Small intestine (tissue), 7 donors: ENCODE measurements at regions not wholly inside any gene's neighbourhood (a gene's known extent, or its start where the extent isn't known, plus 50 kb on each side); places are given as distances from the start of the nearest gene placed in this dataset.

Experiments
- DNase-seq, 2 donors: peaks; one replicate each; pipeline versions ENCODE4 v3.0.0 to v3.0.0-alpha.2; 2013
- FAIRE-seq: peaks from 2 replicates; lab custom pipeline; 2012; peaks lifted over from hg19 to GRCh38; lab: Jason Lieb, UNC
- H3K27ac ChIP-seq, 3 donors: one replicate each; pipeline ENCODE4 v1.5.1; 2013; ENCODE audit warnings: low read length in 2 of 3, mild to moderate bottlenecking in 2 of 3, control low read depth in 1 of 3, inconsistent platforms in 1 of 3, low read depth in 1 of 3, moderate library complexity in 1 of 3
- H3K27me3 ChIP-seq, 3 donors: one replicate each; pipeline ENCODE4 v1.6.1; 2013; ENCODE audit warnings: low read length in 3 of 3, inconsistent platforms in 1 of 3; ENCODE audit not compliant: control insufficient read depth in 3 of 3, insufficient read depth in 3 of 3
- H3K36me3 ChIP-seq, 3 donors: one replicate each; pipeline ENCODE4 v1.6.1; 2013; ENCODE audit warnings: low read length in 3 of 3, inconsistent platforms in 1 of 3, low read depth in 1 of 3, mild to moderate bottlenecking in 1 of 3, moderate library complexity in 1 of 3; ENCODE audit not compliant: control insufficient read depth in 3 of 3, insufficient read depth in 2 of 3
- H3K4me1 ChIP-seq, 3 donors: one replicate each; pipeline ENCODE4 v1.6.1; 2013; ENCODE audit warnings: low read length in 2 of 3, inconsistent platforms in 1 of 3, low read depth in 1 of 3, mild to moderate bottlenecking in 1 of 3, moderate library complexity in 1 of 3; ENCODE audit not compliant: control insufficient read depth in 3 of 3, insufficient read depth in 2 of 3
- H3K4me3 ChIP-seq, 3 donors: one replicate each; pipeline ENCODE4 v1.5.1; 2013; ENCODE audit warnings: low read length in 3 of 3, control low read depth in 1 of 3, inconsistent platforms in 1 of 3, low read depth in 1 of 3, mild to moderate bottlenecking in 1 of 3, moderate library complexity in 1 of 3
- H3K9me3 ChIP-seq, 2 donors: one replicate each; pipeline ENCODE4 v1.6.1; 2013; ENCODE audit warnings: low read depth in 1 of 2, low read length in 1 of 2; ENCODE audit not compliant: control insufficient read depth in 2 of 2, insufficient read depth in 1 of 2
- WGBS, 3 donors: extraction: QIAGEN DNeasy Blood & Tissue Kit; methylation state at CpG; one replicate each; pipeline ENCODE4 v1.1.7; 2013; 5-methylcytosine and 5-hydroxymethylcytosine counted together
- donor health status: healthy with polysubstance abuse.
- donor health status: control.
- donor health status: control.
- donor health status: Bipolar disorder and iron deficiency.
- donor health status: healthy.

DNA sequence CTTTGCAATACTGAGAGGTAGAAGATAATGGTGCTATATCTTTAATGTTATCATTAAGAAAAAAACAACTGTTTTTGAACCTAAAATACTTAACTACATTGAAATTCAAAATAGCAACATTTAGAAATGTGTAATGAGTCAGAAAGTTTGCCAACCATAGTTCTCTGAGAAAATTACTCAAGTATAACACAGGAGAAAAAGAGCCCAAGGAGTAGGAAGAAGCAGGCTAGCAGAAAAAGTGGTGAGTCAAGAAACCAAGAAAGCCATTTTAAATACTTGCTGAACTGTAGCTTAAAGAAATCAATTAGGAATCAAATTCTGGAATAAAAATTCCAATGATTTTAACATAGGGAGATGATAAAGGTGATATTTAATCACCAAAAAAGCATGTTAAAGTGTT, 181.0 kb upstream of the RSPO3 start:
- H3K27ac ChIP-seq, result no peak overlapping the region
- no peak for DNase-seq
- no peaks in the 10 kb centered on the region for H3K27me3 ChIP-seq
- FAIRE-seq, result no peak
- no peaks in the 10 kb centered on the region for H3K4me1 ChIP-seq
- H3K9me3 ChIP-seq, result no peaks in the 10 kb centered on the region
- no peak overlapping the region for H3K4me3 ChIP-seq
- no peaks in the 10 kb centered on the region for H3K36me3 ChIP-seq

- no peak for FAIRE-seq
These were observed 178.7 kb upstream of the RSPO3 start for GRCh38 chr6:126939784-126940183.

GRCh38 chr6:126941751-126942150, 176.7 kb upstream of the RSPO3 start:
- Histone ChIP-seq H3K36me3 (no peaks in the 10 kb centered on the region), H3K9me3 (no peaks in the 10 kb centered on the region), H3K4me3 (no peak overlapping the region), H3K4me1 (no peaks in the 10 kb centered on the region), H3K27me3 (no peaks in the 10 kb centered on the region), H3K27ac (no peak overlapping the region)
- FAIRE-seq, result no peak
- DNase-seq, result no peak
- 69 to 93% (median 76%) methylated on average over 1 of the region's 1 CpG for WGBS, 3 donors

More at GRCh38 chr6:126939784-126940183, 178.7 kb upstream of the RSPO3 start:
- Histone ChIP-seq H3K4me3 (no peak overlapping the region), H3K27ac (no peak overlapping the region), H3K27me3 (no peaks in the 10 kb centered on the region), H3K36me3 (no peaks in the 10 kb centered on the region), H3K4me1 (no peaks in the 10 kb centered on the region), H3K9me3 (no peaks in the 10 kb centered on the region)
- DNase-seq, result no peak
- WGBS, 3 donors, result 83 to 87% (median 86%) methylated on average over 3 of the region's 3 CpGs

GRCh38 chr6:126944512-126944911, 174.0 kb upstream of the RSPO3 start:
- 65 to 73% (median 69%) methylated on average over 5 of the region's 5 CpGs for WGBS, 3 donors
- Histone ChIP-seq H3K4me3 (no peak overlapping the region), H3K36me3 (no peaks in the 10 kb centered on the region), H3K9me3 (no peaks in the 10 kb centered on the region), H3K4me1 (no peaks in the 10 kb centered on the region), H3K27me3 (no peaks in the 10 kb centered on the region), H3K27ac (no peak overlapping the region)
- DNase-seq (no peak), FAIRE-seq (no peak)

DNA sequence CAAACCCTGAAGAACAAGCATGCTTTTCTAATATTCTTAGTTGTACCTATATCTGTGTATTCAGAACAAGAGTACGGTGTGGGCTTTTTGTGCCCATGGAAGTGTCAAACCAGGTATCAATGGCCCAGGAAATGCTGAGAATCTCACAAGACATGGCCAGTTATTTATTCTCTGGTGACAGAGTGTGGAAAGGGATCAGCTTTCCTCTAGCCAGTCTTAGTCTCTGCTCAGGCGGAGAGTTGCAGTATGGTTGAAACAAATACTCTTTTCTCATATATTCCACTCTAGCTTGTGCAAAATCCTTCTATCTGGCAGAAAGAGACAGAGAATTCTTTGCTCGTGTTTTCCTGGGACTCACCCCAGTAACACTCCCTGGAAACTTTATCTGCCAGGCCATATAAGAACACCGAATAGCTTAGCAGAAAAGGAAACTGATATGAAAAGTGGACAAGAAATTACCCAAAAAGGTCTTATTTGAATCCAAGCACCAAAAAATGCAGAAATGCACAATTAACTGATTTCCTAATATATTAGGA, 173.3 kb upstream of the RSPO3 start:
- Histone ChIP-seq H3K27me3 (no peaks in the 10 kb centered on the region), H3K4me3 (no peak overlapping the region), H3K27ac (no peak overlapping the region), H3K36me3 (no peaks in the 10 kb centered on the region), H3K9me3 (no peaks in the 10 kb centered on the region), H3K4me1 (no peaks in the 10 kb centered on the region)
- 59 to 67% (median 59%) methylated on average over 4 of the region's 4 CpGs for WGBS, 3 donors
- DNase-seq, result no peak
- no peak for FAIRE-seq

- no peak for FAIRE-seq
- 57 to 70% (median 61%) methylated on average over 2 of the region's 2 CpGs for WGBS, 3 donors
- H3K4me3 ChIP-seq, result no peak overlapping the region
- H3K27ac ChIP-seq, result no peak overlapping the region
- no peak for DNase-seq
- no peaks in the 10 kb centered on the region for H3K27me3 ChIP-seq
- H3K4me1 ChIP-seq, result no peaks in the 10 kb centered on the region
- H3K36me3 ChIP-seq, result no peaks in the 10 kb centered on the region
- no peaks in the 10 kb centered on the region for H3K9me3 ChIP-seq
These were observed 172.6 kb upstream of the RSPO3 start for GRCh38 chr6:126945812-126946360.

DNA sequence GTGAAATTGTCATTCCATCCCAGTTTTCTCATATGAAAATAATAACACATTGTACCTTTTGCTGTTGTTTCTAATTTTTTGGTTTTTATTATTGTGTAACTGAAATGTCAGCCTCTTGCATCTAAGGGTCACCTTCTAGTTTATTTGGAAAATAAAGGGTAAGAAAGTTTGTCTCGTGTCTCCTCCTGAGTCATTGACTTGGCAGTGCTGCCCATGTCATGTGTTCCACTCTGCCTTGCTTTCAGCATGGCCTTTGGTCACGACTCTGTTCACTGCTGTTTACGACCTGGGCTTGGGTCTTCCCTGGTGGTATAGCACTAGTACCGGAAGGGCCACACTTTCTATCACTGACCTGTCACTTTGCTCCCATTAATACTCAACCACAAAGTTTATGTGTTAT, 171.4 kb upstream of the RSPO3 start:
- FAIRE-seq (no peak), DNase-seq (no peak)
- Histone ChIP-seq H3K36me3 (no peaks in the 10 kb centered on the region), H3K27me3 (no peaks in the 10 kb centered on the region), H3K9me3 (no peaks in the 10 kb centered on the region), H3K4me1 (no peaks in the 10 kb centered on the region), H3K27ac (no peak overlapping the region), H3K4me3 (no peak overlapping the region)
- WGBS, 3 donors, result 59 to 67% (median 63%) methylated on average over 4 of the region's 4 CpGs

DNA sequence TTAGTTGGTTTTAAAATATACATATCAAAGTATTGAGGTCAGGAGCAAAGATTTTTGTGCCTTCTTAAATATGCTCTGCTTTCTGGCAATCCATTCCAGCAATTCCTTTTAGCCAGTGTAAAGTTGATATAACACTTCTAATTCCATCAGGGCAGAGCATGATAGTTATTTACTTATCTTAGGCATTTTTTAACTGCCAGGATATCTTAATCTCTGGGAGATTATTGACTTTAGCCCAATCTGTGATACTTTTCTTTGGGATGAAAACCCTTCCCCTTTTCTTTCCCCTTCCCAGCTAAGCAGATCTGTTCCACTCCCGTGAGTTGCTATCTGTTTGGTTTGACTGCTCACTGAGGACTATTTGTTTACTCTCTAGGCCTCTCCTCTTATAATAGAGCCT, 168.7 kb upstream of the RSPO3 start:
- no peaks in the 10 kb centered on the region for H3K36me3 ChIP-seq
- no peaks in the 10 kb centered on the region for H3K27me3 ChIP-seq
- WGBS, 3 donors, result 25 to 57% (median 32%) methylated on average over 1 of the region's 1 CpG
- no peaks in the 10 kb centered on the region for H3K4me1 ChIP-seq
- H3K9me3 ChIP-seq, result no peaks in the 10 kb centered on the region
- no peak overlapping the region for H3K27ac ChIP-seq
- FAIRE-seq (no peak), DNase-seq (no peak)
- H3K4me3 ChIP-seq, result no peak overlapping the region

DNA sequence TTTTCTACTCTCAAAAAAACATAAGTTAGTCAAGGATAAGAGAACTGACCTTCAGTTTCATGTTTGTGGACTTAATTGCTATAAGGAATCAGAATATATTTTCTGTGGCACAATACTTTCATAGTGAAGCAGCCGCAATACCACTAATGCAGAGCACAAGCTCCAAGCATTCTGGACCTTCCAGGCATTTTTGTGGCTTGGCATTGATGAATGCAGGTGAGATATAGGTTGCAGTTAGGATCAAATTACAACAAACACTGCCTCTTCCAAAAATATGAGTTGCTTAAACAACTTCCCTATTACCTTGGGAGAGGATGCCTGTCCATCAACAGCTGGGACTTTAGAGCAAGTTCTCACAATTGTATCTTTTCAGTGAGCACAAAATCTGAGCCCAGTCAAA, 162.8 kb upstream of the RSPO3 start:
- FAIRE-seq, result no peak
- WGBS, 3 donors, result 91 to 95% (median 93%) methylated on average over 1 of the region's 1 CpG
- Histone ChIP-seq H3K9me3 (no peaks in the 10 kb centered on the region), H3K4me1 (no peaks in the 10 kb centered on the region), H3K4me3 (no peak overlapping the region), H3K36me3 (no peaks in the 10 kb centered on the region), H3K27ac (no peak overlapping the region), H3K27me3 (no peaks in the 10 kb centered on the region)
- no peak for DNase-seq
